HUDEP-2 (cell line): ENCODE measurements at regions not wholly inside any gene's neighbourhood (a gene's known extent, or its start where the extent isn't known, plus 50 kb on each side); places are given as distances from the start of the nearest gene placed in this dataset.

Experiments used
- DNase-seq, 76 experiments: peaks; one replicate each; lab custom pipeline; 2025; ENCODE audit not compliant: unreplicated experiment in 76 of 76; lab: John Stamatoyannopoulos, UW

GRCh38 chr13:47008318-47008717 lies 111.5 kb upstream of the HTR2A start:
- peak in 1 of 76 experiments; percentile 6 for DNase-seq

GRCh38 chr13:47005756-47006414 lies 109.0 kb upstream of the HTR2A start:
- no peak for DNase-seq

- no peak for DNase-seq
Measured at GRCh38 chr13:47004540-47004939, 107.7 kb upstream of the HTR2A start.

- no peak for DNase-seq
Measured at GRCh38 chr13:47004027-47004426, 107.2 kb upstream of the HTR2A start.

- no peak for DNase-seq
Measured at GRCh38 chr13:47000165-47000564, 103.3 kb upstream of the HTR2A start.

- DNase-seq = no peak
Measured at GRCh38 chr13:46996316-46997030, 99.6 kb upstream of the HTR2A start.

- no peak for DNase-seq
Measured at GRCh38 chr13:46995874-46996273, 99.0 kb upstream of the HTR2A start.

- no peak for DNase-seq
Measured at GRCh38 chr13:46994492-46994891, 97.6 kb upstream of the HTR2A start.

- peak in 8 of 76 experiments; percentile 1 to 10 (median 4) for DNase-seq
Measured at GRCh38 chr13:46992383-46992952, 95.6 kb upstream of the HTR2A start.

GRCh38 chr13:46983881-46984280 lies 87.0 kb upstream of the HTR2A start:
- DNase-seq = no peak

GRCh38 chr13:46982856-46983582 lies 86.2 kb upstream of the HTR2A start:
- no peak for DNase-seq

GRCh38 chr13:46975173-46975572 lies 78.3 kb upstream of the HTR2A start:
- no peak for DNase-seq

GRCh38 chr13:46968450-46968849 lies 71.6 kb upstream of the HTR2A start:
- no peak for DNase-seq

- no peak for DNase-seq
Measured at GRCh38 chr13:46964789-46965527, 68.1 kb upstream of the HTR2A start.

- no peak for DNase-seq
Measured at GRCh38 chr13:46963904-46964303, 67.1 kb upstream of the HTR2A start.

- no peak for DNase-seq
Measured at GRCh38 chr13:46962281-46962941, 65.6 kb upstream of the HTR2A start.

GRCh38 chr13:46961719-46962118 lies 64.9 kb upstream of the HTR2A start:
- DNase-seq = no peak

- DNase-seq = no peak
Measured at GRCh38 chr13:46953941-46954340, 57.1 kb upstream of the HTR2A start.

GRCh38 chr13:46953331-46953730 lies 56.5 kb upstream of the HTR2A start:
- no peak for DNase-seq

GRCh38 chr13:46951516-46951915 lies 54.7 kb upstream of the HTR2A start:
- no peak for DNase-seq
